HCT116 (cell line): ENCODE measurements at regions not wholly inside any gene's neighbourhood (a gene's known extent, or its start where the extent isn't known, plus 50 kb on each side); places are given as distances from the start of the nearest gene placed in this dataset.

ENCODE experiments used
- ATAC-seq: fragments of 200-7000 bp; cut with Tn5 transposase; 2 replicates; pipeline ENCODE4 v1.9.1; 2020; ENCODE audit warnings: mild to moderate bottlenecking, moderate library complexity
- BruUV-seq: library from RNA; stranded (reverse); fragments of 400-500 nt; replicated peaks from 2 replicates; lab custom pipeline; 2021; lab: Mats Ljungman, UMichigan
- CTCF ChIA-PET: fragments of 300-600 bp; sonication (Branson Sonifier 250); formaldehyde crosslinking; loops from one replicate; lab custom pipeline; 2021; ENCODE audit warnings: antibody characterized with exemption; lab: Charles Lee
- POLR2A ChIA-PET: fragments of 300-600, 350-600 bp; sonication (Branson Sonifier 250); formaldehyde crosslinking; loops from one replicate; lab custom pipeline; 2021; ENCODE audit warnings: antibody characterized with exemption; lab: Charles Lee
- RAD21 ChIA-PET, 2 experiments: fragments of 300-600 bp; sonication (Branson Sonifier 250); formaldehyde crosslinking; loops; one replicate each; lab custom pipeline; 2023; ENCODE audit warnings: low total read pairs in 2 of 2; ENCODE audit not compliant: uncharacterized antibody in 2 of 2, unreplicated experiment in 2 of 2, low non-redundant PET in 1 of 2; lab: Charles Lee
- DNase-seq: peaks from one replicate; pipeline ENCODE4 v3.0.0-alpha.2; 2010; ENCODE audit warnings: low read depth, low spot score
- H2AFZ ChIP-seq: fragments of 200-600 bp; shearing (Covaris generic), sonication (generic); 2 replicates; pipeline ENCODE4 v1.6.1; 2017; ENCODE audit warnings: low read depth, mixed run types, mixed read lengths, antibody characterized with exemption, low read length; ENCODE audit not compliant: poor library complexity, severe bottlenecking
- H3K27ac ChIP-seq: 2 replicates; pipeline ENCODE4 v1.5.1; 2012; ENCODE audit warnings: low read depth, low read length
- H3K27me3 ChIP-seq: fragments of 200-600 bp; sonication (generic); 2 replicates; pipeline ENCODE4 v1.6.1; 2016; ENCODE audit warnings: mixed run types, low read length, mixed read lengths; ENCODE audit not compliant: insufficient read depth
- H3K36me3 ChIP-seq, 2 experiments: fragments of 200-500 bp in 1 of 2; fragments of 200-600 bp in 1 of 2; sonication (Bioruptor generic) in 1 of 2; sonication (generic) in 1 of 2; 2 replicates each; pipeline versions ENCODE4 v1.5.1 to v1.6.1; 2014 to 2016; ENCODE audit warnings: low read length in 2 of 2, inconsistent platforms in 1 of 2, mixed read lengths in 1 of 2, mixed run types in 1 of 2; ENCODE audit not compliant: insufficient read depth in 2 of 2, control insufficient read depth in 1 of 2
- H3K4me1 ChIP-seq, 2 experiments: fragments of 200-600 bp in 1 of 2; sonication (generic) in 1 of 2; 2 replicates each; pipeline versions ENCODE4 v1.5.1 to v1.6.1; 2012 to 2017; ENCODE audit warnings: low read length in 2 of 2, inconsistent platforms in 1 of 2, mild to moderate bottlenecking in 1 of 2, mixed read lengths in 1 of 2, mixed run types in 1 of 2, moderate library complexity in 1 of 2; ENCODE audit not compliant: insufficient read depth in 2 of 2, control insufficient read depth in 1 of 2
- H3K4me2 ChIP-seq: fragments of 200-600 bp; sonication (generic); 2 replicates; pipeline ENCODE4 v1.6.1; 2017; ENCODE audit warnings: mixed run types, low read length, mixed read lengths
- H3K4me3 ChIP-seq, 2 experiments: fragments of 200-600 bp in 1 of 2; sonication (generic) in 1 of 2; replicated peaks in 1 of 2; 2 replicates each; pipeline ENCODE4 v1.5.1; 2011 to 2016; ENCODE audit warnings: low read length in 2 of 2, control low read depth in 1 of 2, low read depth in 1 of 2, mild to moderate bottlenecking in 1 of 2, mixed read lengths in 1 of 2, mixed run types in 1 of 2
- H3K79me2 ChIP-seq: fragments of 200-600 bp; sonication (generic); 2 replicates; pipeline ENCODE4 v1.6.1; 2017; ENCODE audit warnings: mild to moderate bottlenecking, mixed run types, low read length, moderate library complexity, mixed read lengths; ENCODE audit not compliant: insufficient read depth
- H3K9ac ChIP-seq: fragments of 200-600 bp; sonication (generic); 2 replicates; pipeline ENCODE4 v1.6.1; 2016; ENCODE audit warnings: low read length, mixed read lengths
- H3K9me2 ChIP-seq: fragments of 200-600 bp; sonication (generic), shearing (Covaris generic); 2 replicates; pipeline ENCODE4 v1.6.1; 2017; ENCODE audit warnings: mixed run types, mild to moderate bottlenecking, moderate library complexity; ENCODE audit not compliant: insufficient read depth
- H3K9me3 ChIP-seq, 2 experiments: fragments of 200-500 bp in 1 of 2; fragments of 200-600 bp in 1 of 2; sonication (Bioruptor generic) in 1 of 2; sonication (generic) in 1 of 2; 2 replicates each; pipeline ENCODE4 v1.6.1; 2014 to 2017; ENCODE audit warnings: low read length in 2 of 2, mixed read lengths in 2 of 2, inconsistent platforms in 1 of 2, low read depth in 1 of 2, mild to moderate bottlenecking in 1 of 2, mixed run types in 1 of 2, moderate library complexity in 1 of 2; ENCODE audit not compliant: control insufficient read depth in 1 of 2, insufficient read depth in 1 of 2
- H4K20me1 ChIP-seq: fragments of 200-600 bp; sonication (generic), shearing (Covaris generic); 2 replicates; pipeline ENCODE4 v1.6.1; 2017; ENCODE audit warnings: mixed run types, mild to moderate bottlenecking, moderate library complexity; ENCODE audit not compliant: insufficient read depth
- CEBPB ChIP-seq: IDR thresholded peaks from 2 replicates; pipeline ENCODE4 v1.6.1; 2012; ENCODE audit warnings: low read depth
- EZH2 ChIP-seq: fragments of 200-600 bp; sonication (generic); IDR thresholded peaks from 2 replicates; pipeline ENCODE4 v1.6.1; 2017; ENCODE audit warnings: antibody characterized with exemption, mixed run types
- EZH2phosphoT487 ChIP-seq: fragments of 200-600 bp; IDR thresholded peaks from 2 replicates; pipeline ENCODE4 v1.6.1; 2018; ENCODE audit warnings: antibody characterized with exemption, borderline replicate concordance
- POLR2AphosphoS5 ChIP-seq: IDR thresholded peaks from 2 replicates; pipeline ENCODE4 v1.6.1; 2011; ENCODE audit warnings: mild to moderate bottlenecking, low read depth, low read length, moderate library complexity
- SP1 ChIP-seq: IDR thresholded peaks from 2 replicates; pipeline ENCODE4 v1.6.1; 2012; ENCODE audit warnings: low read depth
- intact Hi-C: fragments of 100-400 bp; cut with micrococcal nuclease; formaldehyde crosslinking; loops from 2 replicates; pipeline ENCODE4 v1.10.0; 2022
- TF ChIP-seq, protein P1 (sequence below): IDR thresholded peaks from 2 replicates; pipeline ENCODE4 v1.6.1; 2011; ENCODE audit warnings: mild to moderate bottlenecking, low read length, moderate library complexity; ENCODE audit not compliant: insufficient replicate concordance; ENCODE audit errors: extremely low read depth

DNA sequence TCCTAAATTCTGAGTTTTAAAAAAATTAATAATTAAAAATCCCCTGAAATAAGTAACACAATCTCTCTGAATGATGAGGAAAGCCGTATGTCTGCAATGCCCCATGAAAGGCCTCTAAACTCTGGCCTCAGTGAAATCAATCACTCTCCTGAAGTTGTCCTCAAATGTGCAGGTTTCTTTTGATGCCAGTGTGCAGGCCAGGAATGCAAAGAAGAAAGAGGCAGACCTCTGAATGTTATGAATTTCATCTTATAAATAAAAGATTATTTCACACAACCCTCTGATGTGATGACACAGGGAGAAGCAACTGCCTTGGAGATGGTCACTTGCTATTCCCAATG lies 121.8 kb downstream of the TBXT start (continued):
- TF ChIP-seq EZH2phosphoT487 (no peak), CEBPB (no peak), SP1 (no peak)

- H3K4me2 ChIP-seq: no peak overlapping the region
- DNase-seq (no peak), ATAC-seq (no peak)
- no peaks in the 10 kb centered on the region for H3K36me3 ChIP-seq
- RAD21 ChIA-PET: no interaction called here
- POLR2A ChIA-PET: no interaction called here
- no peaks in the 10 kb centered on the region for H3K4me1 ChIP-seq
- no peak for TF ChIP-seq POLR2AphosphoS5
- TF ChIP-seq, protein P1, sequence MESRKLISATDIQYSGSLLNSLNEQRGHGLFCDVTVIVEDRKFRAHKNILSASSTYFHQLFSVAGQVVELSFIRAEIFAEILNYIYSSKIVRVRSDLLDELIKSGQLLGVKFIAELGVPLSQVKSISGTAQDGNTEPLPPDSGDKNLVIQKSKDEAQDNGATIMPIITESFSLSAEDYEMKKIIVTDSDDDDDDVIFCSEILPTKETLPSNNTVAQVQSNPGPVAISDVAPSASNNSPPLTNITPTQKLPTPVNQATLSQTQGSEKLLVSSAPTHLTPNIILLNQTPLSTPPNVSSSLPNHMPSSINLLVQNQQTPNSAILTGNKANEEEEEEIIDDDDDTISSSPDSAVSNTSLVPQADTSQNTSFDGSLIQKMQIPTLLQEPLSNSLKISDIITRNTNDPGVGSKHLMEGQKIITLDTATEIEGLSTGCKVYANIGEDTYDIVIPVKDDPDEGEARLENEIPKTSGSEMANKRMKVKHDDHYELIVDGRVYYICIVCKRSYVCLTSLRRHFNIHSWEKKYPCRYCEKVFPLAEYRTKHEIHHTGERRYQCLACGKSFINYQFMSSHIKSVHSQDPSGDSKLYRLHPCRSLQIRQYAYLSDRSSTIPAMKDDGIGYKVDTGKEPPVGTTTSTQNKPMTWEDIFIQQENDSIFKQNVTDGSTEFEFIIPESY: no peak
- TF ChIP-seq EZH2phosphoT487: no peak
- TF ChIP-seq EZH2: no peak
- H3K9ac ChIP-seq: no peak overlapping the region
- no peaks in the 10 kb centered on the region for H3K9me3 ChIP-seq
- H2AFZ ChIP-seq: no peak overlapping the region
- H3K4me3 ChIP-seq: no peak overlapping the region
- intact Hi-C loops: no loop called here
- H3K27ac ChIP-seq: no peak overlapping the region
- H3K9me2 ChIP-seq: no peaks in the 10 kb centered on the region
- H4K20me1 ChIP-seq: no peaks in the 10 kb centered on the region
- CTCF ChIA-PET: no interaction called here
- no peaks in the 10 kb centered on the region for H3K27me3 ChIP-seq
- BruUV-seq: no TSS peak
- H3K79me2 ChIP-seq: no peaks in the 10 kb centered on the region
These were observed 122.3 kb downstream of the TBXT start for GRCh38 chr6:166045173-166045859.
